ENCODE measurements at regions not wholly inside any gene's neighbourhood (a gene's known extent, or its start where the extent isn't known, plus 50 kb on each side); places are given as distances from the start of the nearest gene placed in this dataset.

GRCh38 chr7:34449765-34450164 lies 208.3 kb upstream of the NPSR1 start:
- H3K36me3 Mint-ChIP-seq = no peaks in the 10 kb centered on the region
- H3K9me3 Mint-ChIP-seq = peaks cover 0 to 8% (median 3%) of the 10 kb centered on the region in 7 donors
- no peak overlapping the region for H3K4me2 ChIP-seq (replicated peaks; ENCODE audit: extremely low read depth, low read length, poor library complexity, severe bottlenecking)
- DNase-seq = no peak
- no peaks in the 10 kb centered on the region for H3K27me3 ChIP-seq (ENCODE audit: control insufficient read depth in 2 of 2, insufficient read depth in 2 of 2, low read length in 2 of 2)
- H3K27me3 Mint-ChIP-seq (ENCODE audit: low read depth in 3 of 3) = peaks cover 0 to 3% (median 0%) of the 10 kb centered on the region in 3 donors
- H3K27ac ChIP-seq (ENCODE audit: low read depth in 1 of 2, low read length in 2 of 2) = no peak overlapping the region
- no peak overlapping the region for H3K4me3 Mint-ChIP-seq
- H3K9ac ChIP-seq (ENCODE audit: insufficient read depth, low read length, poor library complexity, severe bottlenecking) = no peak overlapping the region
- H3K4me3 ChIP-seq (replicated peaks in 1 of 3; ENCODE audit: low read depth in 2 of 3, low read length in 3 of 3) = no peak overlapping the region
- no peak overlapping the region for H2AFZ ChIP-seq (ENCODE audit: insufficient read depth, low read depth, low read length, poor library complexity, severe bottlenecking)
- H3K4me1 ChIP-seq (ENCODE audit: control insufficient read depth in 1 of 2, insufficient read depth in 2 of 2, low read length in 2 of 2) = no peaks in the 10 kb centered on the region
- no peaks in the 10 kb centered on the region for H4K20me1 ChIP-seq (ENCODE audit: insufficient read depth, low read length)
- no peaks in the 10 kb centered on the region for H3K4me1 Mint-ChIP-seq
- H3K27ac Mint-ChIP-seq = no peak overlapping the region
- intact Hi-C loops (cut with micrococcal nuclease) = no loop called here
- peaks cover 0 to 6% of the 10 kb centered on the region in 2 donors for H3K9me3 ChIP-seq (replicated peaks in 1 of 2; ENCODE audit: control insufficient read depth in 1 of 2, insufficient read depth in 1 of 2, low read length in 2 of 2)
- H3K79me2 ChIP-seq (ENCODE audit: insufficient read depth, low read length) = no peaks in the 10 kb centered on the region
- H3K36me3 ChIP-seq (replicated peaks in 1 of 2; ENCODE audit: control insufficient read depth in 1 of 2, insufficient read depth in 2 of 2, low read length in 2 of 2) = no peaks in the 10 kb centered on the region
- TF ChIP-seq, protein P1, sequence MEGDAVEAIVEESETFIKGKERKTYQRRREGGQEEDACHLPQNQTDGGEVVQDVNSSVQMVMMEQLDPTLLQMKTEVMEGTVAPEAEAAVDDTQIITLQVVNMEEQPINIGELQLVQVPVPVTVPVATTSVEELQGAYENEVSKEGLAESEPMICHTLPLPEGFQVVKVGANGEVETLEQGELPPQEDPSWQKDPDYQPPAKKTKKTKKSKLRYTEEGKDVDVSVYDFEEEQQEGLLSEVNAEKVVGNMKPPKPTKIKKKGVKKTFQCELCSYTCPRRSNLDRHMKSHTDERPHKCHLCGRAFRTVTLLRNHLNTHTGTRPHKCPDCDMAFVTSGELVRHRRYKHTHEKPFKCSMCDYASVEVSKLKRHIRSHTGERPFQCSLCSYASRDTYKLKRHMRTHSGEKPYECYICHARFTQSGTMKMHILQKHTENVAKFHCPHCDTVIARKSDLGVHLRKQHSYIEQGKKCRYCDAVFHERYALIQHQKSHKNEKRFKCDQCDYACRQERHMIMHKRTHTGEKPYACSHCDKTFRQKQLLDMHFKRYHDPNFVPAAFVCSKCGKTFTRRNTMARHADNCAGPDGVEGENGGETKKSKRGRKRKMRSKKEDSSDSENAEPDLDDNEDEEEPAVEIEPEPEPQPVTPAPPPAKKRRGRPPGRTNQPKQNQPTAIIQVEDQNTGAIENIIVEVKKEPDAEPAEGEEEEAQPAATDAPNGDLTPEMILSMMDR (IDR thresholded peaks at IDR 0.05) = no peak
- WGBS (ENCODE audit: insufficient coverage) = no CpG with 5 or more reads among the region's 1 CpG

DNA sequence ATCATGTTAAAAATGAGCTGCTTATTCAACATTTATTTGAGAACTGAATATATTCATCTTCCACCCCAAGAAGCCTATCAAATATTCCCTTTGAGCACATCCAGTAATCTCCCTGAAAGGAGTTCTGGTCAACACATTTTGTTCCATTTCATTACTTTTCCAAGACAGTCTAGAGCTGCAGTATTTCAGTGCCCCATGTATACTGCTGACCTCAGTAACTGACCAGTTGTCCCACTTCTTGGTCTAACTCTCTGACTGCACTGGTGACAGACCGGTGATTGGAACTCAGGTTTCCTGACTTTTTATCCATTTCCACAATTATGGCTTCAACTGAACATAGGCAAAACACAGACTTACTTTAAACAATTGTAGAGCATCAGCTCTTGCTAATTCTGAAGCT lies 206.8 kb upstream of the NPSR1 start:
- no peaks in the 10 kb centered on the region for H3K79me2 ChIP-seq (ENCODE audit: insufficient read depth, low read length)
- H3K9ac ChIP-seq (ENCODE audit: insufficient read depth, low read length, poor library complexity, severe bottlenecking) = no peak overlapping the region
- H3K4me1 ChIP-seq (ENCODE audit: control insufficient read depth in 1 of 2, insufficient read depth in 2 of 2, low read length in 2 of 2) = no peaks in the 10 kb centered on the region
- Mint-ChIP-seq H3K27ac (no peak overlapping the region), H3K4me1 (no peaks in the 10 kb centered on the region), H3K4me3 (no peak overlapping the region), H3K36me3 (no peaks in the 10 kb centered on the region), H3K27me3 (ENCODE audit: low read depth in 3 of 3) (peaks cover 0 to 3% (median 0%) of the 10 kb centered on the region in 3 donors), H3K9me3 (peaks cover 0 to 10% (median 2%) of the 10 kb centered on the region in 7 donors)
- no peak overlapping the region for H3K27ac ChIP-seq (ENCODE audit: low read depth in 1 of 2, low read length in 2 of 2)
- no peak for DNase-seq
- no peaks in the 10 kb centered on the region for H4K20me1 ChIP-seq (ENCODE audit: insufficient read depth, low read length)
- H3K9me3 ChIP-seq (replicated peaks in 1 of 2; ENCODE audit: control insufficient read depth in 1 of 2, insufficient read depth in 1 of 2, low read length in 2 of 2) = no peaks in the 10 kb centered on the region
- WGBS (ENCODE audit: insufficient coverage) = 92% methylated on average over 1 of the region's 1 CpG
- H3K4me2 ChIP-seq (replicated peaks; ENCODE audit: extremely low read depth, low read length, poor library complexity, severe bottlenecking) = no peak overlapping the region
- no peak overlapping the region for H3K4me3 ChIP-seq (replicated peaks in 1 of 3; ENCODE audit: low read depth in 2 of 3, low read length in 3 of 3)
- no peaks in the 10 kb centered on the region for H3K36me3 ChIP-seq (replicated peaks in 1 of 2; ENCODE audit: control insufficient read depth in 1 of 2, insufficient read depth in 2 of 2, low read length in 2 of 2)
- TF ChIP-seq, protein P1 (IDR thresholded peaks at IDR 0.05) = no peak
- H2AFZ ChIP-seq (ENCODE audit: insufficient read depth, low read depth, low read length, poor library complexity, severe bottlenecking) = no peak overlapping the region
- H3K27me3 ChIP-seq (ENCODE audit: control insufficient read depth in 2 of 2, insufficient read depth in 2 of 2, low read length in 2 of 2) = no peaks in the 10 kb centered on the region
- intact Hi-C loops (cut with micrococcal nuclease) = no loop called here
